NCI-H446 treated with DMSO at 0.1 percent for 48 hours (cell line): ENCODE measurements at regions not wholly inside any gene's neighbourhood (a gene's known extent, or its start where the extent isn't known, plus 50 kb on each side); places are given as distances from the start of the nearest gene placed in this dataset.

Source experiments
- DNase-seq: peaks from one replicate; lab custom pipeline; 2025; lab: John Stamatoyannopoulos, UW

DNA sequence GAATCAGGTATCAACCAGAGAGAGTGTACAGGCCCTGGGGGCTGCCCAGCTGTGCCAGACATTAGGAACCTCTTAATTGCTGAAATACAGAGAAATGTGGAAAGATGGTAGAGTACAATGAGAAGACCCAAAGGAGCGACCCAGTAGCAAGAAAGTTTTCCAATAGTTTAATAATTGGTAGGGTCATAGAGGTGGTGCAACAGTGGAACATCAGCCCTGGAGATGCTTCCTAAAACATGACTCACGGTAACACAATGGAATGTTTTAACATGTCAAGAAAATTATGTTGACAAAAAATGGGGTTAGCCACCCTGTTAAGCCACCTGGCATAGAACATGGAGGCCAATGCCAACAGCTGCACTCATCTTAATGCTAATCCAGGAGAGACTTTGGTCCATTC is 284.1 kb downstream of the ELAVL2 start:
- no peak for DNase-seq

DNA sequence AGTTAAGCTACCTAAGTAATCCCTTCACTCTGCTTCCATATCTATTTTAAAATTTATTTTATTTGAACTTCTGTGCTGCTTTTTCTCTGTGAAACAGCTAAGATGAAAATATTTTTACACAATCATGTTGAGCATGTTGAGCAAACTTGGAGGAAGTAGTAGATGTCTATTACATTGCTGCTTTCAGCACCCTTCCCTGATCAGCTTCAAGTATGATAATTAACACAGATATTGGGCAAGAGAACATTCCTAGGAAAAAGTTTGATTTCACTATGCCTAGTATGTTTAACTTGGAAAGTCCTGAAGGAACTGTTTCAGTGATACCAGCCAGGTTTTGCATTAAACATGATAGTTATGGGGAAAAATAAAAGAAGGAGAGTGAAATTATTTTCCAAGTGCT is 283.6 kb downstream of the ELAVL2 start:
- no peak for DNase-seq

DNA sequence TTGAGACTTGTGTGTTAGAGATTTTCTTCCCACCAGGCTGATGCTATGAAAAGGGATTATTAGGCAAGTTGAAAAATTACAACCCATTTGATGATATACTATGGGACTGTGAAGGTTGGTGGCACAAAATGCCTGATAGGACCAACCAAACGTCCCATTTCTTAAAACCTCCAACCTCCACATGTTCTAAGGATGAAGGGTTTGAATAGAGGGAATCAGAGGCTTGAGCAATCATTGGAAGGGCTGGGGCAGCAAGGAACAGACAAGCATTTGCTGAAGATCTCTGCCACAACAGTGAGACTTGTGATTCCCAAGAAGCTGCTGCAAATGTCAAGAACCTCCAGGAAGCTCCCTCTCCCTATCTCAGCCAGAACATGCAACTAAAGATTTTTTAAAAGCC is 283.1 kb downstream of the ELAVL2 start:
- DNase-seq, result no peak

DNA sequence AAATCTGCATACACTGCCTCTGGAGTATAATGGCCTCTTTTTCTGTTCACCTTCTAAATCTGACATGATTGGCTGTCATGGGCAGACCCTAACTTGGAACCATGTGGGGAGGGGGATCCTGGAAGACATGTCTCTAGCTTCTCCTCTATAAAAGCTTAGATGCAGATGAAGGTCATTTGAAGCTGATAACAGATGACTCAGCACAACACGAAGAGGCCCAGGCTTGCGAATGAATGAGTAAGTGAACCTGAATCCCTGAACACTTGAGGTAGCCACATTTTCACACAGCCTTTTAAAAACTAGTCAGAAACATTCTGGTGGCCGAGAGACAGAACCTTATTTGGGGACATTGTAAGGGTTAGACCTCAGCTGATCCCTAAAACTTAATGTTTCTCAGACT is 282.6 kb downstream of the ELAVL2 start:
- no peak for DNase-seq

DNA sequence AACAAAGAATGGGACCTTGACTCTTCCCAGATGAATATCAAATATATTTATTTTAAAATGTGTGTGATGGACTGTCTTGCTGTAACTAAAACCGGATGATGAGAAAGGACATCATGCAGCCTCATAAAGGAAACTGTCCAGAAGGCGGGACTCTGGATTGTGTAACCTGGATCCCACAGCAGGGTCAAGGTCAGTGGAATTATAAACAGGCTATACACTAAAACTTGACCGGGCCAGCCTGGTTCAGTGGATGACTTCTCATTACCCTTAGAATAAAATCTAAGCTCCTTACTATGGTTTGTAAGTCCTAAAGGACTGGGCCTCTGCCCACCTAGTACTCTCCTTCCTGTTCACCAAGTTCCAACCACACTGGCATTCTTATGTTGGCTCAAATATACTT is 280.3 kb downstream of the ELAVL2 start:
- no peak for DNase-seq

DNA sequence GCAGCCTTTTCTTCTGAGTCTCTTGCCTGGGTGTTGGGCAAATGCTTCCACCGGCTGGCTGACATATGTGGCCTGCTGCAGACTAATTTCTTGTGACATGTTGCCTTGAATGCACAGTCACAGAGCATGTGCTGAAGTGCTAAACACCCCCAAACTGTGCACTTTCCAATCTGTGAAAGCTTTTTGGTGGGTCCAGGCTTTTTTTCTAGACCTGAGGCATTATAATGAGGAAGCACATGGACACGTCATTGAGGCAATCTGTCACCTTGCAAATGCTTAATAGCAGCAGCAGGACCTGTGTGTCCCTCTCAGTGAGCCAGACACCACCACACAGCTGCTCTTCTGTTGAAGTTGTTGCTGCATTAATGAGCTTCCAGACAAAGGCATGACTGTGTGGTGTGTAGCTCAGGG is 274.7 kb downstream of the ELAVL2 start:
- DNase-seq, result no peak

DNA sequence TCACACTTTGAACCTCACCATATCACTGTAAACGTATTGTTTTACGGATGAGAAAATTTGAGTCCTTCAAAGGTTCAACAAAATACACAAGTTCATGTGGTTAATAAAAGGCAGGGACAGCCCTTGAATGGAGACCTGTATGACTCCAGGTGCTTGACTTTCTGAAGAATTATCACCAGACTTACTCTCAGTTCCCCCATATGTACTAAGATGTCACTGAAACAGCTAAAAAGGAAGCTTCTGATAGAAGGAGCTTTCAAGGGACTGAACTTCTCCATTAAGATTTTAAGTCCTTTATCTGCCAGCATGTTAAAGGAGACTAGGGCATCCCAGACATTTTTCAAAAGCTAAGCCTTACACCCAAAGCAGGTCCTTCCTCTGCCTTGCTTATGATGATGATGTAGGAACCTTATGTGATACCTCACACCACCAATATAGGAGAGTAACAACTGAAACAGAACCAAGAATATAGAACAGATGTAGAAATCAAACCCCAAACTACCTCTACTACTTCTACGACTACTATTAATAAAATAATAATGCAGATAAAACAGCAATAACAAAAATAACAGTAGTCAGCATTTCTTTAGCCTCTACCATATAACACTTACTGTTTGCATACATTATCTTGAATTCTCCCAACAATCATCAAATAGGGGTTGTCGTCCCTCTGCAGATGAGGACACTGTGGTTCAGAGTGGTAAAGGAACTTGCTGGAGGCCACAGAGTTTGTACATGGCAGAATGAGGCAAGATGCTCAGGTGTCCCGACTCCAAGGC is 273.9 kb downstream of the ELAVL2 start:
- no peak for DNase-seq

DNA sequence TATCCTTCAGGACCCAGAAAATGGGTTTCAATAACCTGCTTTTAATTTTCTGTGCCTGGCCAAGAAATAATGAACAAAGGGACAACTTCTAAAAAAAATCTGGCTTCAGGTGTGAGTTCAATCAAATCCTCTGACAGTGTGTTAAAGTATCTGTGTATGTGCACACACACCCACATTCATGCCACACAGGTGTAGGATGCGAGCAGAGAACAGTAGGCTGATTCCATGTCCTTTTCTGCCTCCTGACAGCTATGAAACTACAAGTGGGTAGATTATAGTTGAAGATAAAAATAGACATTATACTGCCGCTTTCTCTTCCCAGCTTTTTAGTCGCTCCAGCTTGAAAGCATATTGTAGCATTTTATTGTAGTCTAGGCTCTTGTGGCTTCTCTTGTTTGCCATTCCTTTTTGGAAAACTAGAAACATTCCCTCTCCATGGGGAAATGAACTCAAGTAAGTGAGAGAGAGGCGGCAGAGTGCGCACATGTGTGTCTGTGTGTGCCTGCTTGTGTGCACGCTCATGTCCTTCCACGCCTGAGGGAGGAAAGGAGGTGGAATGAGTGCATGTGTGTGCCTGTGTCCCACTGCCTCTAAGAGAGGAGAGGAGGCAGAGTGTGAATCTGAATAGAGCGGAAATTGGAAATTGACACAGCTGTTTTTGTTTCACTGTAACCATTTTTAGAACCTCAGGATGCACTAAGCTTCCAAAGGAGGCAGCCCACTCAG is 273.0 kb downstream of the ELAVL2 start:
- DNase-seq, result no peak

DNA sequence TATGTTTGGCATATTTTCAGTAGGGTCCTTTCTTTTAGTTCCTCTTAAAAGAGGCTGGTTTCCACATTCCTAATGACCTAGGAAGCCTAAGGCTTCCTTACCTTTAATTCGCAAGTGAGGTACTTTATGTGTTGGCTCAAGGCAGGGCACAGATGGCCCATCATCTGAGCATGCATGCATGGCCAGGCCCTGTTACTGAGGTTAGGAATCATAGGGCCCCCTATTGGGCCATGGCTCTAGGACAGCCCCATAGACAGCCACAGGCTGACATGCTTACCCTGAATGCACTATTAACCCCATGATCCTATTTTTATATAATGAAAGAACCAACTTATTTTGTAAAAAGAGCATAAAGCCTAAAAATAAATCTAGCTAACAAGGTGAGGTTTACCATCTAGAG is 271.4 kb downstream of the ELAVL2 start:
- DNase-seq, result peak; percentile 30

DNA sequence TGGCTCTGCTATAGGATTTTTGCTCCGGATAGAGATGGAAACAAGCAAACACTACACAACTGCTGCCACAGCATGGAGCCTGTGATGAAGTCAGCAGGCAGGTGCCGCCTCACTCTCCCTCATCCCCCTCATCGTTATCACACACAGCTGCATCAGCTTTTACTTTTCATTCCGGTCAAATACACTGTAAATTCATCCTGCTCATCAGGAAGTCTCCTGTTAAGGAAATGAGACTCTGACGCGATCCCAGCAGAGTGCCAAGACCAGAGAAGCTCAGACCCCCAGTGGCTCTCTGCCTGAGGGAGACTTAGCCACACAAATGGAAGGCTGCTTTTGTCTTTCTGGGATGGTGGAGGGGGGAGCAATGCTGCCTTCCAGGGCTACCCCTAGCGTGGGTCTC is 270.2 kb downstream of the ELAVL2 start:
- no peak for DNase-seq

DNA sequence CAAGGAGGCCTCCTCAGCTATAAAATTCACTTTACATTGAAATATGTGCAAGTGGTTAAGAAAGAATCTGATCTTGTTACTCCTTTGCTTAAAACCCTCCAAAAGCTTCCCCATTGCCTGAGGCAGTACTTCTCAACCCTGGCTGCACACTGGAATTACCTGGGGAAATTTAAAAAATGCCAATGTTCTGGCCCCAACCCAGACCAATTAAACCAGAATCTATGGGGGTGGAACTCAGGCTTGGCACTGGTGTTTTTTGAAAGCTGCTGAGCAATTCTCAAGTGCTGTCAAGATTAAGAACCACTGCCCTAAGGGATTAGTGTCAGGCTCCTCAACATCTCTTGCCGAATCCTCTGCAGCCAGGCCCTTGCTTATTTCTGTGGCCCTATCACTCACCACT is 269.6 kb downstream of the ELAVL2 start:
- no peak for DNase-seq

DNA sequence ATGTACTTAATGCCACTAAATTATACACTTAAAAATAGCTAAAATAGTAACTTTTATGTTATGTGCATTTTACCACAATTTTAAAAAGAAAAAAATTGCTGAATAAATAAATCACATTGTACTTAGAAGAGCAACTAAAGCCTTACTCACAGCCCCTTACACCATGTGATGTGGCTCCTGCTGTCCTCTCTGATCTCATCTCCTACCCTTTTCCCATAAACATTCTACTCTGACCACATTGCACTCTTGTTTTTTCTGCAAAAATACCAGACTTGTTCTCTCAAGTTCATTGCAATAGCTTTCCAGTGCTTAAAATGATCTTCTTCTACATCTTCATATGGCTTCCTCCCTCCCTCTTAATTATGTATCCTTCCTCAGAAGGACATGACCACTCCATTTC is 268.4 kb downstream of the ELAVL2 start:
- DNase-seq, result no peak

DNA sequence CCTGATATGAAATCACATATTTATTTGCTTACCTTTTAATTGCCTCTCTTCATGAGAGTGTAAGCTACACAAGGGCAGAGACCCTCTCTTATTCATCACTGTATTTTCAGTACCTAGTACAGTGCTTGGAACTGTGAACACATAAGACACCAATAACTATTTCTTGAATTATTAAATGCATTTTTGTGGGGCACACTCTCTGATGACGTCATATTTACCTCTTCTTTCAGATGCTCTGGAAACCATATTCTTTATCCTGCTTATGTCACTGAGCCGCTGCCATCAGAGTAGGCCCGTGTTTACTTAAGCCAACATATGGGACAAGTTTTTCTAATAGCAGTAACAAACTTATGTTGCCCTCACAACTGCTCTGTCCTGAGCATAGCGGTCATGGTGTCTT is 266.5 kb downstream of the ELAVL2 start:
- no peak for DNase-seq

DNA sequence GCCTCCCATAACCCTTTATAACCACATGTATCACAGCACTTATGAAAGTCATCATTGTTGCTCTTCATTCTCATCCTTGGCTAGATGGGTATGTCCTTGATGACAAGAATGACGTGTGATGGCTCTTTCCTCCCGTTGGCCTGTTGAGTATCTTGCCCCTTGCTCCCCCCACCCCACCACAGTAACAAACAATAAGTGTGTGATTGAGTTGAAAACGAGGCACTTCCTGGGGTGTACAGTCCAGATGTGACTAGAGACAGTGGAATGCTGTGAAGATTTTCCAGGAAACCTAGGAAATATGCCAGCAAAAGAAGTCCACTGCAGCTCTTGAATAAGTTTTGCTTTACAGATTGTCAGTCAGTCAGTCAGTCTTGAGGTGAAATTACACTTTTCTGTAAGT is 262.5 kb downstream of the ELAVL2 start:
- no peak for DNase-seq

DNA sequence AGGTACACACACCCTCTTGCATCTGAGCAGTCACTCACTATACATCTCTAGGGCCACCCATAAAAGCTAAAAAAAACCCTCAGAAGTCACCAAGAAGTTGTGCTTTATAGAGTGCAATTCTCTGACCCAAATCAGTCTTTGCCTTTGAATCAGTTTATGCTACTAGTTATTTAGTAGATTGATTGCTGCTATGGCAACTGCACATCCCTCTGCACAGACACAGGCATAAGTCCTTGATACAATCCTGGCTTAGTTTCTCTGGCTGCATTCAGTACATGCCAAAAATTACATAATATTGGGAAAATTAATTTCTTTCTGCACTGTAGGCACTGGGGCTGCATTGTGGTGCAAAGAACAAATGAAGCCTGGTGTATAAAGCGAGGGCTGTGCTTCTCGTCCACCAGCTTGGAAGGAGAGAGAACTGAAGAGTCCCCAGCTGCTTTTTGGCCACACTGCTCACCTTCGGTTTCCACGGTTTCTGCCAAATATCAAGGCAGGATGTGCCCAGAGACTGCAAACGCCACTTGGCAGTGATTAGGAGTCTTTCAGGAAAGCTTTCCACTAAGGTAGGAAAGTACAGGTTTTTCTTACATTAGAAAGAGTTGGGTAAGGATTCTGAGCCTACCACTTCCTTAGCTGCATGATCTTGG is 258.4 kb downstream of the ELAVL2 start:
- peak; percentile 40 for DNase-seq

DNA sequence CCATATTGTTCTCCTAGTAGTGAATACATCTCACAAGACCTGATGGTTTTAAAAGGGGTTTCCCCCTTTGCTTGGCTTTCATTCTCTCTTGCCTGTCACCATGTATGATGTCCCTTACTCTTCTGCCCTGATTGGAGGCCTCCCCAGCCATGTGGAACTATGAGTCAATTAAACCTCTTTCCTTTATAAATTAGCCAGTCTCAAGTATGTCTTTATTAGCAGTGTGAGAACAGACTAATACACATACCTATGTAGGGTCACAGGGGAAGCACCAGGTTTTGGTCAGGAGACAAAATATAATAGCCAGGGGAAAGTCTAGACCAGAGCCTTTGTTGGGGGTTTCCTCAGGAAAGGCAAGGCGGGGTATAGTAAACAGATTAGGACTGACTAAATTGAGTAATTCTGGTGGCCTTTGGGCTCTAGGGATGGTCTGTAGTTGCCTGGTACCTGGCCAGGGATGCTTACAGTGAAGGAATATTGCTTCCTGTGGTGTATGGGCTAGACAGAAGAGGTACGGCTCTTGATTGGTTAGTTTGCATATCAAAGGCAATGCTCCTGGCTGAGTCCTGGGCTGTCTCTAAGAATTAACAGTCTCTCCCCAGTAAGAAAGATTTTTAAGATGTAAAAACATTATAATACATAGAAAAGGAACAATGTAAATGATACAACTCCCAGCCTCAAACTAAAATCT is 254.5 kb downstream of the ELAVL2 start:
- DNase-seq, result no peak

DNA sequence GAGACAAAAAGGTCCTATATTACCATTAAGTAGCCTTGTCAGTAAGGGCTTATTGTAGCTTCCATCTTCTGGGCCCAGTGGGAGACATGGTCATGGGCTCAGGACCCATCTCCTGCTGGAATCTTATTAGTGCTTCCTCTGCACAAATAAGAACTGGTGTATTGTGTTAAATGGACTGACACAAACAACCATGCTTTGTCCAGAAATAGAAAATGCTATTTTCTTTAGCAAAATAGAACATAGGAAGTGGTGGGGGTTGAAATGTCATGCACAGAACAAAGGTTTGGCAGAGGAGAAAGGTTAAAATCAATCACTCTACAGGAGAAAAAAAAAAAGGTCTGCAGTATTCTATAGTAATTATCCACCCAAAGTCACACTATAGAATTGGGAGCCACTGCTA is 252.2 kb downstream of the ELAVL2 start:
- DNase-seq, result no peak

DNA sequence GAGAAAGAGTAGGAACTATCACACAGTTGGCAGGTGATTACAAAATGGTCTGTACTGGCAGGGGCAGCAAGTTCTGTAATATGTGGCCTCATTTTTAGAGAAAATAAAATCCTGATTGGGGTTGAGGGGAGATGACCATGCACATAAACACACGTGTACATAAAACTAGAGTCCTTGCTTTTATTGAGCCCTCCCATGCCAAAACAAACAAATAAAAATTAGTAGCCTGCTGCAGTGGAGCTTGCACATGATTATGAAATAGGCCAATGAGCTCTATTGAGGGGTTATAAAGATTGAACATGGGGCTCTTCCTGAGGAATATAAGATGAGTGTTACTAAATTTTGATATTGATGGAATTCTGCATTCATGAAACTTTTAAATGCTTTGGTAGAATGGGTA is 248.4 kb downstream of the ELAVL2 start:
- DNase-seq, result no peak

DNA sequence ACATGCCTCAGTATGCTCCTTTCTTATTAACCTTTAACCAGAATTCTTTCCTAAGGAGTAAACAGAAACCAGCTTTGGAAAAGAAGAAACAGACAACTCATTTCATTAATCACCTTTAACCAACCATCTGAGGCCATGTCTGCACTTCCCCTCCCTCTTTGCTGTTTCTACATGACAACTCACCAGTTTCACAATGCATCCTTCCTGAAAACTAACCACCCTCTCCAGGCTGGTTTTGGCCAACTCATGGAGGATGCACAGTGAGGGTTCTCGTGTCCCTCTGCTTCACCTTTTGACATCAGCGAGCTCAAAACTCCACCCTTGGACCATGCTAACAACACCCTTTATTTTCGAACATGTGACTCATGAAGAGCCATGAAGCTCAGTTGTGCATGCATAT is 244.1 kb downstream of the ELAVL2 start:
- DNase-seq, result no peak

DNA sequence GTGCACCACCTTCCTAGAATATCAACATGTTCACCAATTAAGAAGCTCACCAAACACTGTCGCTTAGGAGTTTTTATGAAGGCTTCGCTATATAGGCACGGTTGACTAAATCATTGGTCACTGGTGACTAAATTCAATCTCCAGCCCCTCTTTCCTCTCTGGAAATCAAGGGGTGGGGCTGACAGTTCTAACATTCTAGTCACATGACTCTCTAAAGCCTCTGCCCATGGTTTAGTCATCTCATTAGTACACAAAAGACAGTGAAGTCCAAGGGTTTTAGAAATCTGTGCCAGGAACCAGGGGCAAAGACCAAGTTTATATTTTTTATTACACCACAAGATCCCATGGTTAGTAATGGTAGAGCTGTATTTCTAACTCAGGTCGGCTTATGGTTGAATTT is 243.2 kb downstream of the ELAVL2 start:
- no peak for DNase-seq

DNA sequence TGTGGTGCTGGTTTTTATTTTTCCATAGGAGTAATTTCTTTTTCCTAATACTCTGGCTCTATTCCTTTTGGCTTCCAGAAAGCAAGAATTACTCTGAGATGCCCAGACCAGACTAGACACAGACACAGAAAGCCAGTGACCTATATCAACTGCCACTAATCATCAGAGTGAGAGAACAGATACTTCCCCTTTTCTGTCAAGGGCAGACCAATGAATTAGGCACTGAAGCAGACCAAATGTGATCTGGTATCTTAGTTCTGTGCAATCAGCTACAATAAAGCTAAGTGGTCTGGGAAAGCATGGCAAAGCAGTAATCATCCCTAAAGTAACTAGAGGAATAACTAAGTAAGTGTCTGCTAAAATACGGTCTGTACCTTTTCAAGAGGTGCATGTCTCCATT is 239.1 kb downstream of the ELAVL2 start:
- DNase-seq, result no peak

DNA sequence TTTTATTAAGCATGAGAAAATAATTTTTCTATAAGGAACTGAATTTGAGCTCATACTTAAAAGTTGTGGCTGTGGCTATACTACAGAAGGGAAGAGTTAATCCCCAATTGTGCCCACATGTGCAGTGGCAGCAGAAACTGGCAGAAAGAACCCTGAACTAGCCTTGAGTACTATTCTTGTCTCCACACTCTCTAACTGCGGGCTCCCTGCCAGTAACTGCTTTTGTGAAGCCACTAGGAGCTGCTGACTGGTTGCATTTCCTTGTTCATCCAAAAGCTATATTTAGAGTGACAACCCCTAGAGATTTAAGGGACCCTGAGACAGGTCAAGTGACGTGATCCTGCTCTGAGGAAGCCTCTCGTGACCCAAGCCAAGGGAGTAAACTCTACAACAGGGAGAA is 238.6 kb downstream of the ELAVL2 start:
- peak; percentile 59 for DNase-seq

DNA sequence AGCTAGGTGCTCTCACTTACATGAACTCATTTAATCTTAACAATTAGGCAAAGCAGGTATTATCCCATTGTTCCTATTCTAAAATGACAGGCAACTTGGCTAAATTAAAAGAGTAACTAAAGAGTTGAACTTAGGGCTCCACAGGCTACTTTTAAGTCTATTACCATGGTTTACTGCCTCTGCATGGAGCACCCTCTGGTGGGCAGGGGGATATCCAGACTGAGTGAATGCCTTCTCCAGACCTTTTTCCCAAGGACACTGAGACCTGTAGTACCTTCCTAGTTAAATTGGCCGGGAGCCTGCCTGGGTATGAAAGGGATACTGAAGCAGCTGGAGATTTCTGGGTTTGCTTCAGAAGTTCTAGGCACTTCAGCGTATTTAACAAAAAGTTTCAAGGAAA is 238.1 kb downstream of the ELAVL2 start:
- no peak for DNase-seq
